Transverse colon (tissue), 4 donors: ENCODE measurements at regions not wholly inside any gene's neighbourhood (a gene's known extent, or its start where the extent isn't known, plus 50 kb on each side); places are given as distances from the start of the nearest gene placed in this dataset.

Source experiments
- DNase-seq: peaks from one replicate; pipeline ENCODE4 v3.0.0-alpha.2; 2019
- H3K27ac ChIP-seq, 4 donors: fragments of 200-600 bp; sonication (generic); 2 replicates each; pipeline ENCODE4 v1.5.1; 2016 to 2018; ENCODE audit warnings: inconsistent platforms in 4 of 4
- H3K27me3 ChIP-seq: fragments of 200-600 bp; sonication (generic); 2 replicates; pipeline ENCODE4 v1.5.1; 2017; ENCODE audit warnings: inconsistent platforms
- H3K36me3 ChIP-seq, 4 donors: fragments of 200-600 bp; sonication (generic); 2 replicates each; pipeline ENCODE4 v1.5.1; 2017 to 2019; ENCODE audit warnings: inconsistent platforms in 4 of 4
- H3K4me1 ChIP-seq, 4 donors: fragments of 200-600 bp; sonication (generic); 2 replicates each; pipeline ENCODE4 v1.5.1; 2017 to 2020; ENCODE audit warnings: inconsistent platforms in 4 of 4
- H3K4me3 ChIP-seq, 4 donors: fragments of 200-600 bp; sonication (generic); 1 replicate in 1 of 4; 2 replicates in 3 of 4; pipeline versions ENCODE4 v1.5.1 to v1.6.1; 2017 to 2019; ENCODE audit warnings: inconsistent platforms in 4 of 4
- H3K9me3 ChIP-seq, 2 donors: fragments of 200-600 bp; sonication (generic); 2 replicates each; pipeline ENCODE4 v1.5.1; 2017 to 2019; ENCODE audit warnings: inconsistent platforms in 2 of 2
- CTCF ChIP-seq, 5 experiments: fragments of 200-600 bp in 3 of 5; fragments of 450-650 bp in 2 of 5; sonication (generic) in 3 of 5; IDR thresholded peaks; 1 replicate in 2 of 5; 2 replicates in 3 of 5; pipeline ENCODE4 v1.5.1; 2016 to 2017; ENCODE audit warnings: antibody characterized with exemption in 5 of 5, inconsistent platforms in 3 of 5, mild to moderate bottlenecking in 2 of 5, moderate library complexity in 1 of 5
- EP300 ChIP-seq: sonication (generic); formaldehyde crosslinking; IDR thresholded peaks from one replicate; pipeline ENCODE4 v1.6.1; 2017; ENCODE audit warnings: antibody characterized with exemption, low read depth
- POLR2A ChIP-seq: fragments of 450-650 bp; IDR thresholded peaks from one replicate; pipeline ENCODE4 v1.6.1; 2016; ENCODE audit warnings: antibody characterized with exemption, mild to moderate bottlenecking, moderate library complexity
- POLR2AphosphoS5 ChIP-seq, 3 donors: sonication (generic); formaldehyde crosslinking; IDR thresholded peaks; one replicate each; pipeline ENCODE4 v1.6.1; 2016; ENCODE audit warnings: antibody characterized with exemption in 3 of 3
- WGBS, 2 donors: methylation state at CpG; one replicate each; pipeline ENCODE4 v1.1.5; 2018; ENCODE audit warnings: low coverage in 1 of 2; 5-methylcytosine and 5-hydroxymethylcytosine counted together
- in situ Hi-C, 4 donors: fragments of 200-750 bp; cut with MboI; loops; one replicate each; pipeline versions ENCODE4 v1.15.0 to v1.15.1; 2017; ENCODE audit warnings: low sequenced_read_pairs in 3 of 4, low pct_ligation_motif_present in 1 of 4, low pct_unique_long_range_greater_than_20kb in 1 of 4
- intact Hi-C: fragments of 100-400 bp; cut with DNase I; formaldehyde crosslinking; loops from one replicate; pipeline ENCODE4 v1.15.1; 2023; ENCODE audit warnings: low total_unique reads

- H3K27me3 ChIP-seq = no peaks in the 10 kb centered on the region
- in situ Hi-C loops = no loop called here
- H3K9me3 ChIP-seq = no peaks in the 10 kb centered on the region
- H3K4me3 ChIP-seq = no peak overlapping the region
- intact Hi-C loops = no loop called here
- DNase-seq = no peak
- no peaks in the 10 kb centered on the region for H3K36me3 ChIP-seq
- 65 to 74% methylated on average over 2 of the region's 2 CpGs for WGBS, 2 donors
- no peaks in the 10 kb centered on the region for H3K4me1 ChIP-seq
- no peak overlapping the region for H3K27ac ChIP-seq
- TF ChIP-seq POLR2A = no peak
- TF ChIP-seq POLR2AphosphoS5 (IDR thresholded peaks at IDR 0.05) = no peak
- TF ChIP-seq CTCF (IDR thresholded peaks at IDR 0.05) = no peak
- no peak for TF ChIP-seq EP300
Measured at GRCh38 chr4:127548990-127549925, 83.5 kb upstream of the INTU start.

- Histone ChIP-seq H3K27ac (no peak overlapping the region), H3K36me3 (no peaks in the 10 kb centered on the region), H3K4me1 (no peaks in the 10 kb centered on the region), H3K4me3 (no peak overlapping the region), H3K9me3 (no peaks in the 10 kb centered on the region), H3K27me3 (no peaks in the 10 kb centered on the region)
- DNase-seq = no peak
- intact Hi-C loops (no loop called here), in situ Hi-C loops (no loop called here)
- WGBS, 2 donors = 70 to 76% methylated on average over 1 of the region's 1 CpG
- no peak for TF ChIP-seq POLR2AphosphoS5 (IDR thresholded peaks at IDR 0.05)
- no peak for TF ChIP-seq EP300
Measured at GRCh38 chr4:127555106-127555505, 77.7 kb upstream of the INTU start.

GRCh38 chr4:127558088-127558487 is 74.7 kb upstream of the INTU start:
- in situ Hi-C loops = no loop called here
- intact Hi-C loops = no loop called here

GRCh38 chr4:127558489-127559407 is 74.0 kb upstream of the INTU start:
- no peaks in the 10 kb centered on the region for H3K4me1 ChIP-seq
- H3K27me3 ChIP-seq = no peaks in the 10 kb centered on the region
- no peak overlapping the region for H3K4me3 ChIP-seq
- H3K36me3 ChIP-seq = no peaks in the 10 kb centered on the region
- no peak overlapping the region for H3K27ac ChIP-seq
- no peak for DNase-seq
- 80% methylated on average over 4 of the region's 4 CpGs; no CpG with 5 or more reads in 1 of the 2 donors for WGBS, 2 donors
- no peaks in the 10 kb centered on the region for H3K9me3 ChIP-seq
- TF ChIP-seq EP300 (no peak), CTCF (IDR thresholded peaks at IDR 0.05) (no peak), POLR2A (no peak), POLR2AphosphoS5 (IDR thresholded peaks at IDR 0.05) (no peak)
- in situ Hi-C loops (no loop called here), intact Hi-C loops (no loop called here)

More at GRCh38 chr4:127558088-127558487, 74.7 kb upstream of the INTU start:
- H3K4me3 ChIP-seq = no peak overlapping the region
- no peaks in the 10 kb centered on the region for H3K27me3 ChIP-seq
- 59 to 66% methylated on average over 3 to 4 of the region's 4 CpGs for WGBS, 2 donors
- no peak for DNase-seq
- H3K4me1 ChIP-seq = no peaks in the 10 kb centered on the region
- H3K36me3 ChIP-seq = no peaks in the 10 kb centered on the region
- TF ChIP-seq CTCF (IDR thresholded peaks at IDR 0.05) (no peak), POLR2A (no peak), EP300 (no peak), POLR2AphosphoS5 (IDR thresholded peaks at IDR 0.05) (no peak)
- no peaks in the 10 kb centered on the region for H3K9me3 ChIP-seq
- H3K27ac ChIP-seq = no peak overlapping the region
